Neuronal stem cell (in vitro differentiated cells): ENCODE measurements at regions not wholly inside any gene's neighbourhood (a gene's known extent, or its start where the extent isn't known, plus 50 kb on each side); places are given as distances from the start of the nearest gene placed in this dataset.
"Not testable (repeated sequence)": the region's sequence is repeated elsewhere in the genome, so short reads cannot be mapped to it uniquely, and the experiment has no call there.

ENCODE experiments used
- DNase-seq: peaks from one replicate; pipeline ENCODE4 v3.0.0-alpha.2; 2013; ENCODE audit warnings: low spot score
- H2AFZ ChIP-seq: one replicate; pipeline ENCODE4 v1.6.1; 2013; ENCODE audit warnings: mild to moderate bottlenecking, low read length, inconsistent platforms
- H2AK5ac ChIP-seq: 2 replicates; pipeline ENCODE4 v1.6.1; 2013; ENCODE audit warnings: low read depth, mild to moderate bottlenecking, inconsistent platforms, low read length, moderate library complexity, mixed read lengths
- H2BK120ac ChIP-seq: 2 replicates; pipeline ENCODE4 v1.6.1; 2013; ENCODE audit warnings: low read depth, mild to moderate bottlenecking, inconsistent platforms, low read length, moderate library complexity, mixed read lengths
- H2BK12ac ChIP-seq: one replicate; pipeline ENCODE4 v1.6.1; 2013; ENCODE audit warnings: low read length, inconsistent platforms
- H2BK15ac ChIP-seq: 2 replicates; pipeline ENCODE4 v1.6.1; 2013; ENCODE audit warnings: mild to moderate bottlenecking, low read length, inconsistent platforms, mixed read lengths
- H2BK5ac ChIP-seq: one replicate; pipeline ENCODE4 v1.6.1; 2013; ENCODE audit warnings: inconsistent platforms, mild to moderate bottlenecking, low read length, moderate library complexity
- H3K14ac ChIP-seq: one replicate; pipeline ENCODE4 v1.6.1; 2013; ENCODE audit warnings: low read length, inconsistent platforms
- H3K18ac ChIP-seq: 2 replicates; pipeline ENCODE4 v1.6.1; 2013; ENCODE audit warnings: low read length, inconsistent platforms
- H3K23ac ChIP-seq: 2 replicates; pipeline ENCODE4 v1.6.1; 2013; ENCODE audit warnings: low read depth, mild to moderate bottlenecking, mixed read lengths, low read length, inconsistent platforms; ENCODE audit not compliant: poor library complexity
- H3K27ac ChIP-seq: replicated peaks from 3 replicates; pipeline ENCODE4 v1.5.1; 2013; ENCODE audit warnings: low read length, inconsistent platforms
- H3K27me3 ChIP-seq, 3 experiments: 2 replicates each; pipeline ENCODE4 v1.6.1; 2013; ENCODE audit warnings: low read length in 3 of 3, mild to moderate bottlenecking in 2 of 3, inconsistent platforms in 1 of 3, low read depth in 1 of 3, mixed read lengths in 1 of 3, moderate library complexity in 1 of 3; ENCODE audit not compliant: control insufficient read depth in 3 of 3, insufficient read depth in 3 of 3
- H3K36me3 ChIP-seq, 2 donors: replicated peaks in 1 of 2; 2 replicates each; pipeline ENCODE4 v1.6.1; 2013; ENCODE audit warnings: low read length in 2 of 2; ENCODE audit not compliant: control insufficient read depth in 2 of 2, insufficient read depth in 2 of 2
- H3K4ac ChIP-seq: 2 replicates; pipeline ENCODE4 v1.6.1; 2013; ENCODE audit warnings: inconsistent platforms, mild to moderate bottlenecking, low read length, moderate library complexity
- H3K4me1 ChIP-seq, 2 donors: 1 replicate in 1 of 2; 2 replicates in 1 of 2; pipeline ENCODE4 v1.6.1; 2013; ENCODE audit warnings: low read length in 2 of 2, low read depth in 1 of 2; ENCODE audit not compliant: control insufficient read depth in 2 of 2, insufficient read depth in 1 of 2
- H3K4me2 ChIP-seq: one replicate; pipeline ENCODE4 v1.6.1; 2013; ENCODE audit warnings: mild to moderate bottlenecking, low read length, inconsistent platforms; ENCODE audit not compliant: insufficient read depth, poor library complexity, severe bottlenecking
- H3K4me3 ChIP-seq, 2 donors: 2 replicates each; pipeline ENCODE4 v1.5.1; 2013; ENCODE audit warnings: low read length in 2 of 2, mild to moderate bottlenecking in 2 of 2, inconsistent platforms in 1 of 2, moderate library complexity in 1 of 2
- H3K79me1 ChIP-seq: one replicate; pipeline ENCODE4 v1.6.1; 2013; ENCODE audit warnings: low read depth, mild to moderate bottlenecking, inconsistent platforms, low read length, moderate library complexity
- H3K9ac ChIP-seq: one replicate; pipeline ENCODE4 v1.6.1; 2013; ENCODE audit warnings: mild to moderate bottlenecking, low read depth, low read length, inconsistent platforms; ENCODE audit not compliant: poor library complexity
- H3K9me3 ChIP-seq, 2 donors: replicated peaks in 1 of 2; 2 replicates each; pipeline versions ENCODE3 to v1.6.1; 2013; ENCODE audit warnings: low read length in 2 of 2, mild to moderate bottlenecking in 2 of 2, inconsistent platforms in 1 of 2, low read depth in 1 of 2, mixed read lengths in 1 of 2, moderate library complexity in 1 of 2; ENCODE audit not compliant: control insufficient read depth in 2 of 2, insufficient read depth in 1 of 2
- H4K8ac ChIP-seq: one replicate; pipeline ENCODE4 v1.6.1; 2013; ENCODE audit warnings: low read depth, mild to moderate bottlenecking, inconsistent platforms, low read length, moderate library complexity
- H4K91ac ChIP-seq: one replicate; pipeline ENCODE4 v1.6.1; 2013; ENCODE audit warnings: low read length, low read depth, mild to moderate bottlenecking, inconsistent platforms; ENCODE audit not compliant: poor library complexity
- WGBS, 2 donors: extraction: QIAGEN DNeasy Blood & Tissue Kit; methylation state at CpG; one replicate each; pipeline ENCODE4 v1.1.7; 2013; ENCODE audit warnings: missing lambda C conversion rate in 2 of 2, mixed read lengths in 1 of 2; ENCODE audit not compliant: insufficient read length in 2 of 2, insufficient replicate concordance in 1 of 2; ENCODE audit errors: extremely low coverage in 2 of 2; 5-methylcytosine and 5-hydroxymethylcytosine counted together

DNA sequence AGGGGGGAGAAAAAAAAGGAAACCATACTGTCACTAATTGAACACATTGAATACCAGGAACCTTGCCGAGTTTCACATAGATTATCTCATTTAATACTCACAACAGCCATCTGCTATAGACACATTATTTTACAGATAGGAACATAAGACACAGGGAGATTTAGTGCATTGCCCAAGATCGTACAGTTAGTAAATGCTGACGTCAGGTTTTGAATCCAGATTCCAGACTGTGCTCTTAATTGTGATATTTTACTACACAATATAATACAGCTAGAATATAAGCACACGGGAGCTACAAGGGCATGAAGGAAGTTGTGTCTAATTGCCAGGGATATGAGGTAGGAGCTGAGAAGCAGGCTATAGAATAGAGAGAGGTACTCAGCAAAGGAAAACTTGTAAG, 93.9 kb upstream of the MINDY3 start:
- H3K4me3 ChIP-seq = no peak overlapping the region
- no peak overlapping the region for H4K91ac ChIP-seq
- H2AK5ac ChIP-seq = no peak overlapping the region
- no peak overlapping the region for H2AFZ ChIP-seq
- no peak overlapping the region for H4K8ac ChIP-seq
- DNase-seq = no peak
- no peak overlapping the region for H2BK120ac ChIP-seq
- no peak overlapping the region for H3K14ac ChIP-seq
- no CpG with 5 or more reads among the region's 4 CpGs for WGBS, 2 donors
- H3K27me3 ChIP-seq = no peaks in the 10 kb centered on the region
- H2BK5ac ChIP-seq = no peak overlapping the region
- H3K23ac ChIP-seq = no peak overlapping the region
- H3K4me2 ChIP-seq = no peak overlapping the region
- no peaks in the 10 kb centered on the region for H3K9me3 ChIP-seq
- no peaks in the 10 kb centered on the region for H3K36me3 ChIP-seq
- H2BK12ac ChIP-seq = no peak overlapping the region
- no peak overlapping the region for H3K27ac ChIP-seq
- no peaks in the 10 kb centered on the region for H3K79me1 ChIP-seq
- H3K4me1 ChIP-seq = no peaks in the 10 kb centered on the region
- no peak overlapping the region for H2BK15ac ChIP-seq
- no peak overlapping the region for H3K18ac ChIP-seq
- H3K9ac ChIP-seq = no peak overlapping the region
- H3K4ac ChIP-seq = no peak overlapping the region

DNA sequence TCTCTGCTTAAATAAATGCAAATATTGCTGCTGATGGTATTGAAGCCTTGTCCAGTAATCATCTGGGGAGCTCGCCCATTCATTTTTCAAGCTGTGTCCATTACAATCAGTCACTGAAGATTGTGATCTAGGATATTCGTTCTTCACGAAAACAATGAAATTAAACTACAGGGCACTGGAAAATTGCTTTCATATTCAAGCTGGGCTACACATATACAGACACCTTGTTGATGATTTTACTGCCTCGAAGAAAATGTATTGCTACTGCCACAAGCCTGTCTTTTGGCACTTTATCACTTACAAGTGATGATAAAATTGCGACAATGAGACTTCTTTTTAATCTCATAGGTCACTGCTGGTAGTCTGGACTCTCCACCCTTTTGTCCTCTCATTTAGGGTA, 100.0 kb upstream of the MINDY3 start:
- Histone ChIP-seq H2BK120ac (no peak overlapping the region), H3K36me3 (no peaks in the 10 kb centered on the region), H4K91ac (no peak overlapping the region), H3K4ac (no peak overlapping the region), H4K8ac (no peak overlapping the region), H3K4me3 (no peak overlapping the region), H3K18ac (no peak overlapping the region), H3K79me1 (no peaks in the 10 kb centered on the region), H3K27me3 (no peaks in the 10 kb centered on the region), H3K4me2 (no peak overlapping the region), H3K23ac (no peak overlapping the region), H2BK5ac (no peak overlapping the region), H3K9me3 (no peaks in the 10 kb centered on the region), H3K4me1 (no peaks in the 10 kb centered on the region), H2AFZ (no peak overlapping the region), H3K9ac (no peak overlapping the region), H2AK5ac (no peak overlapping the region), H3K14ac (no peak overlapping the region), H2BK12ac (no peak overlapping the region), H3K27ac (no peak overlapping the region), H2BK15ac (no peak overlapping the region)
- no CpG with 5 or more reads among the region's 5 CpGs for WGBS, 2 donors
- no peak for DNase-seq

DNA sequence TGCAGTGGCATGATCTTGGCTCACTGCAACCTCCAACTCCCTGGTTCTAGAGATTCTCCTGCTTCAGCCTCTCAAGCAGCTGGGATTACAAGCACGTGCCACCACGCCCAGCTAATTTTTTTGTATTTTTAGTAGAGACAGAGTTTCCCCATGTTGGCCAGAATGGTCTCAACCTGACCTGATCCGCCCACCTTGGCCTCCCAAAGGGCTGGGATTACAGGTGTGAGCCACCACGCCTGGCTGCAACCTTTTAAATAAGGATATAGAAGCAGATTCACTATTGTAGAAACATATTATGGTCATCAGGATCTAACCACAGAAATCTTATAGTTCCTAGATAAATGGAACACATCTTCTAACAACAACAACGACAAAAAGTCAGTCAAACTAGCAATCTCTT, 112.4 kb upstream of the MINDY3 start:
- H2BK12ac ChIP-seq, DNase-seq, H2BK120ac ChIP-seq, H2AK5ac ChIP-seq, H3K9me3 ChIP-seq, H2BK15ac ChIP-seq, H3K4me2 ChIP-seq, H2BK5ac ChIP-seq, H3K79me1 ChIP-seq, H2AFZ ChIP-seq, H3K23ac ChIP-seq, H3K4ac ChIP-seq, H3K18ac ChIP-seq, H3K4me3 ChIP-seq, H3K27me3 ChIP-seq, H3K27ac ChIP-seq, H3K14ac ChIP-seq, H3K36me3 ChIP-seq, H3K9ac ChIP-seq, H4K91ac ChIP-seq, H4K8ac ChIP-seq, H3K4me1 ChIP-seq: not testable (repeated sequence)
- WGBS, 2 donors = no CpG with 5 or more reads among the region's 5 CpGs

DNA sequence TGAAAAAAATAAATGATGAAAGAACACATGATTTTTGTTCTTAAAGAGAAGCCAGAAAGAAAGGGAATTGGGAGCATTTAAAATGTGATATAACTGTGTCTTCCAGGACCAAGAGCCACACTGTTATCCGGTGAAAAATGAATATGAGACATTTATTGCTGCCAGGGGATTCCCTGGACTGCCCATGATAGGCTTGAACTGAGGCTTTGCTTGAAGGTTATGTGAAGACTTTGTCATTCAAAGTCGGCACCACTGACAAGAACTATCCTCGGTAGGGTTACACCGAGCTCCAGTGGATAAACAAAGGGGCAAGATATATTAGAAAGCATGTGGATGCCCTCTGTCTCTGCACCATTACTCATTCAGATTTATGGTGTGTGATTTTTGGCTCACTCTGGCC, 125.4 kb upstream of the MINDY3 start:
- no peak overlapping the region for H3K27ac ChIP-seq
- H2BK15ac ChIP-seq = no peak overlapping the region
- H3K36me3 ChIP-seq = no peaks in the 10 kb centered on the region
- H4K91ac ChIP-seq = no peak overlapping the region
- H2AFZ ChIP-seq = no peak overlapping the region
- H3K4me2 ChIP-seq = no peak overlapping the region
- no peak overlapping the region for H3K9ac ChIP-seq
- no peak overlapping the region for H3K23ac ChIP-seq
- no peaks in the 10 kb centered on the region for H3K79me1 ChIP-seq
- no peaks in the 10 kb centered on the region for H3K4me1 ChIP-seq
- no peak overlapping the region for H3K14ac ChIP-seq
- WGBS, 2 donors = no CpG with 5 or more reads among the region's 4 CpGs
- no peak overlapping the region for H3K18ac ChIP-seq
- no peak for DNase-seq
- no peak overlapping the region for H2BK12ac ChIP-seq
- no peak overlapping the region for H2BK5ac ChIP-seq
- H3K4me3 ChIP-seq = no peak overlapping the region
- H2BK120ac ChIP-seq = no peak overlapping the region
- no peak overlapping the region for H2AK5ac ChIP-seq
- H3K9me3 ChIP-seq = no peaks in the 10 kb centered on the region
- no peak overlapping the region for H4K8ac ChIP-seq
- H3K27me3 ChIP-seq = no peaks in the 10 kb centered on the region
- H3K4ac ChIP-seq = no peak overlapping the region
